Stimulated activated CD4-positive, alpha-beta T cell treated with anti-CD3 and anti-CD28 coated beads, Interleukin-2, amount 100 ng/mL, for 48 hours (primary cell): ENCODE measurements at regions not wholly inside any gene's neighbourhood (a gene's known extent, or its start where the extent isn't known, plus 50 kb on each side); places are given as distances from the start of the nearest gene placed in this dataset.

ENCODE experiments used
- DNase-seq, 2 donors: peaks; one replicate each; pipeline ENCODE4 v3.0.0-alpha.2; 2020

GRCh38 chr4:80145739-80146138 is 51.6 kb upstream of the PRDM8 start:
- DNase-seq: no peak

GRCh38 chr4:80144676-80145470 is 52.4 kb upstream of the PRDM8 start:
- DNase-seq: no peak

GRCh38 chr4:80143307-80143679 is 54.0 kb upstream of the PRDM8 start:
- no peak for DNase-seq

GRCh38 chr4:80142394-80143306 is 54.7 kb upstream of the PRDM8 start:
- DNase-seq: no peak

GRCh38 chr4:80141543-80141942 is 55.8 kb upstream of the PRDM8 start:
- no peak for DNase-seq

GRCh38 chr4:80140194-80140593 is 57.1 kb upstream of the PRDM8 start:
- no peak for DNase-seq

- DNase-seq: no peak
Observed at GRCh38 chr4:80139671-80140070, 57.6 kb upstream of the PRDM8 start.

- peak; percentile 26 to 28 for DNase-seq
Observed at GRCh38 chr4:80138551-80139538, 58.5 kb upstream of the PRDM8 start.

GRCh38 chr4:80137631-80138030 is 59.7 kb upstream of the PRDM8 start:
- no peak for DNase-seq

GRCh38 chr4:80136270-80136669 is 61.0 kb upstream of the PRDM8 start:
- no peak for DNase-seq

- no peak for DNase-seq
Observed at GRCh38 chr4:80135702-80136058, 61.6 kb upstream of the PRDM8 start.

GRCh38 chr4:80134936-80135701 is 62.1 kb upstream of the ANTXR2 start:
- no peak for DNase-seq

- no peak for DNase-seq
Observed at GRCh38 chr4:80133240-80133783, 60.3 kb upstream of the ANTXR2 start.

- DNase-seq: no peak
Observed at GRCh38 chr4:80129785-80130184, 56.8 kb upstream of the ANTXR2 start.

- DNase-seq: no peak
Observed at GRCh38 chr4:80128941-80129340, 55.9 kb upstream of the ANTXR2 start.

- DNase-seq: no peak
Observed at GRCh38 chr4:80127870-80128419, 54.9 kb upstream of the ANTXR2 start.

GRCh38 chr4:80126435-80126834 is 53.4 kb upstream of the ANTXR2 start:
- DNase-seq: no peak

GRCh38 chr4:80125252-80126177 is 52.5 kb upstream of the ANTXR2 start:
- no peak for DNase-seq

- DNase-seq: no peak
Observed at GRCh38 chr4:80124246-80125211, 51.5 kb upstream of the ANTXR2 start.
